Astrocyte of the spinal cord (primary cell): ENCODE measurements at regions not wholly inside any gene's neighbourhood (a gene's known extent, or its start where the extent isn't known, plus 50 kb on each side); places are given as distances from the start of the nearest gene placed in this dataset.
"Not testable (repeated sequence)": the region's sequence is repeated elsewhere in the genome, so short reads cannot be mapped to it uniquely, and the experiment has no call there.

ENCODE experiments used
- DNase-seq: peaks from one replicate; pipeline ENCODE4 v3.0.0; 2011; ENCODE audit warnings: low read depth, low spot score
- H3K4me3 ChIP-seq: 2 replicates; pipeline ENCODE4 v1.5.1; 2011; ENCODE audit warnings: low read depth, mild to moderate bottlenecking, low read length, moderate library complexity
- in situ Hi-C: cut with HindIII; loops from 2 replicates; pipeline ENCODE4 v1.10.0; 2017; ENCODE audit warnings: low sequenced_read_pairs
- TF ChIP-seq, protein P1 (sequence below): IDR thresholded peaks from 2 replicates; pipeline ENCODE4 v1.5.1; 2012; ENCODE audit warnings: low read depth, mild to moderate bottlenecking, low read length, inconsistent platforms

DNA sequence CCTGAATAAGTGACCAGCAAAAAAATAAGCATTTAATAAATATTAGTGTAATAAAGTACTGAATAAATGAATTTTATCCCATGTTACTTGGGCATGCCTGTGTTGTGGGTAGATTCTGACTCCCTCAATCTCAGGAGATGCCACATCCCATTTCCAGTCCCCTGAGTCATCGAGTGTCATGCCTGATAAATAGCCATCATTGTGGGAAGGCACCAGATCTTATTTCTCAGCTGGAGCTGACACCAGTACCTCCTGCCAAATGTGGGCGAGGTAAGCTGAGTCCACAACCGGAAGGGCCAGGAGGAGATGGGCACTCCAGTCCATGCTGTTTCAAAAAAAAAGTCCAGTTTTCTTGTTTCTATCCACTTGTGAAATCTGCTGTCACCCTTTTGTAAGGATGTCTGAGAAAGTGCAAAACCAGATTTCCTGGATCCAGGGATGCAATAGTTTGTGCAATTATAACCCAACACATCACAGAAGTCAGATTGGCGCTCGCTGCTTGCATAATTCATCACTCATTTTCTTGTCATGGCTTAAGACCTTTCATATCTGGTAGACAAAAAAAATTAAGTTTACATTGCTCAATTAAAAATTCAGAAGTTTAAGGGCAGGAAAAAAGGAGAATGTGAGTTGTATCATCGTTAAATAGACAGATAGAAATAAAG lies 311.6 kb downstream of the MIAT start:
- TF ChIP-seq, protein P1, sequence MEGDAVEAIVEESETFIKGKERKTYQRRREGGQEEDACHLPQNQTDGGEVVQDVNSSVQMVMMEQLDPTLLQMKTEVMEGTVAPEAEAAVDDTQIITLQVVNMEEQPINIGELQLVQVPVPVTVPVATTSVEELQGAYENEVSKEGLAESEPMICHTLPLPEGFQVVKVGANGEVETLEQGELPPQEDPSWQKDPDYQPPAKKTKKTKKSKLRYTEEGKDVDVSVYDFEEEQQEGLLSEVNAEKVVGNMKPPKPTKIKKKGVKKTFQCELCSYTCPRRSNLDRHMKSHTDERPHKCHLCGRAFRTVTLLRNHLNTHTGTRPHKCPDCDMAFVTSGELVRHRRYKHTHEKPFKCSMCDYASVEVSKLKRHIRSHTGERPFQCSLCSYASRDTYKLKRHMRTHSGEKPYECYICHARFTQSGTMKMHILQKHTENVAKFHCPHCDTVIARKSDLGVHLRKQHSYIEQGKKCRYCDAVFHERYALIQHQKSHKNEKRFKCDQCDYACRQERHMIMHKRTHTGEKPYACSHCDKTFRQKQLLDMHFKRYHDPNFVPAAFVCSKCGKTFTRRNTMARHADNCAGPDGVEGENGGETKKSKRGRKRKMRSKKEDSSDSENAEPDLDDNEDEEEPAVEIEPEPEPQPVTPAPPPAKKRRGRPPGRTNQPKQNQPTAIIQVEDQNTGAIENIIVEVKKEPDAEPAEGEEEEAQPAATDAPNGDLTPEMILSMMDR = no peak
- H3K4me3 ChIP-seq = no peak overlapping the region
- no peak for DNase-seq
- in situ Hi-C loops = no loop called here

DNA sequence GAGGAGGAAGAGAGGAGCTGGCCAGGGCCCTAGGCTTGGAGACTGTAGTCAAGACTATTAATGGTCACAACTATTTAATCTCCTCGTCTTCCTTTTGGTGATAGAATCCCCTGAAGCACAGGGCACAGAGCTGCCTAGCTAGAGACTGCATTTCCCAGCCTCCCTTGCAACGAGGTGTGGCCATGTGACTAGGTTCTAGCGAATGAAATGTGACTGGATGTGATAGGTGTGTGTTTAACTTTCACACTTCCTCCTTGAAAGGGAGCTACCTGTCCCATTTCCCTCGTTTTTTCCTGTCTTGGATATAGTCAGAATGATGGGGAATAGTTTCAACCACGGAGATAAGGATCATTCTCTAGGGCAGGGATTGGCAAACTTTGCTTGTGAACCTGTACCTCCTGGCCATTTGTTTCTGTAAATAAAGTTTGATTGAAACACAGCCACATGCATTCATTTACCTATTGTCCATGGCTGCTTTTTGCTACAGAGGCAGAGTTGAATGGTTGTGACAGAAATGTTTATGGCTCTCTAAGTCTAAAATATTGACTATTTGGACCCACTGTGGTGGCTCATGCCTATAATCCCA lies 313.5 kb downstream of the MIAT start:
- in situ Hi-C loops = no loop called here
- H3K4me3 ChIP-seq = no peak overlapping the region
- DNase-seq = no peak
- TF ChIP-seq, protein P1 = no peak

DNA sequence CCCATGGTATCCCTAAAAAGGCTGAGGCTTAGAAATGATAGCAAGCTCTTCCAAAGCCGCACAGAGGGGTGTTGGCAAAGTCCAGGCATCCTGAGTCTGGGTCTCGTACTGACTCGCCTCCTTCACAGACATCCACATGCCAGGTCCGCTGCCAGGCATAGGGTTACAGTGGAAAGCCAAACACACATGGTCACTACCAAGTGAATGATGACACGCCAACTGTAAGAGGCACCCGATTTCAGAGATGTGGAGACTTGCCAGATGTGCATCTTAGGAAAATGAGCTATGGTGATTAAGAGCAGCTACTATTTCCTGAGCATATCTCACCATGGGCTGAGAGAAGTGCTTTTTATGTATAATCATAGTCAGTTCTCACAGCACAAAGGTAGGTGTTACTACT lies 314.9 kb downstream of the MIAT start:
- in situ Hi-C loops = no loop called here
- TF ChIP-seq, protein P1 = no peak
- no peak for DNase-seq
- H3K4me3 ChIP-seq = no peak overlapping the region

DNA sequence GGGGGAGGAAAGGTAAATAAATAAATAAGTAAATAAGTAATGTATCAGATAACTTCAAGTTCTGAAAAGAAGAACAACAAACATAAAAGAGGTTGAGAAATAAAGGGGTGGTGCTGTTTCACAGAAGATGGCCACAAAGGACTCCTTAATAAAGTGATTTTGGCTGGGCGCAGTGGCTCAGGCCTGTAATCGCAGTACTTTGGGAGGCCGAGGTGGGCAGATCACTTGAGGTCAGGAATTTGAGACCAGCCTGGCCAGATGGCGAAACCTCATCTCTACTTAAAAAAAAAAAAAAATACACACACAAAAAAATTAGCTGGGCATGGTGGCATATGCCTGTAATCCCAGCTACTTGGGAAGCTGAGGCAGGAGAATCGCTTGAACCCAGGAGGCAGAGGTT lies 315.5 kb downstream of the MIAT start:
- in situ Hi-C loops, DNase-seq, H3K4me3 ChIP-seq: not testable (repeated sequence)

DNA sequence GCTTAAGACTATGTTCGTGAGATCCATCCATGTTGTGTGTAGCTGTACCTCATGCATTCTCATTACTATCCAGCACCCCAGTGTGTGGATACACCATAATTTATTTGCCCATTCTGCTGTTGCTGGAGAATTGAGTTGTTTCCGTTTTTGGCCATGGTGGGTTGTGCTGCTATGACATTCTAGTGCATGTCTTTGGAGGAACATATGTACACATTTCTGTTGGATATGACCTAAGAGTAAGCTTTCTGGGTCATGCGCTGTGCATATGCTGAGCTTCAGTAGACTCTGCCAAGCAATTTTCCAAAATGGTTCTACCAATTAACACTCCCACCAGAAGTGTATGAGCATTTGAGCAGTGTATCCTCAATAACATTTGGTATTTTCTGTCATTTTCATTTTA lies 316.6 kb downstream of the MIAT start:
- in situ Hi-C loops = no loop called here

DNA sequence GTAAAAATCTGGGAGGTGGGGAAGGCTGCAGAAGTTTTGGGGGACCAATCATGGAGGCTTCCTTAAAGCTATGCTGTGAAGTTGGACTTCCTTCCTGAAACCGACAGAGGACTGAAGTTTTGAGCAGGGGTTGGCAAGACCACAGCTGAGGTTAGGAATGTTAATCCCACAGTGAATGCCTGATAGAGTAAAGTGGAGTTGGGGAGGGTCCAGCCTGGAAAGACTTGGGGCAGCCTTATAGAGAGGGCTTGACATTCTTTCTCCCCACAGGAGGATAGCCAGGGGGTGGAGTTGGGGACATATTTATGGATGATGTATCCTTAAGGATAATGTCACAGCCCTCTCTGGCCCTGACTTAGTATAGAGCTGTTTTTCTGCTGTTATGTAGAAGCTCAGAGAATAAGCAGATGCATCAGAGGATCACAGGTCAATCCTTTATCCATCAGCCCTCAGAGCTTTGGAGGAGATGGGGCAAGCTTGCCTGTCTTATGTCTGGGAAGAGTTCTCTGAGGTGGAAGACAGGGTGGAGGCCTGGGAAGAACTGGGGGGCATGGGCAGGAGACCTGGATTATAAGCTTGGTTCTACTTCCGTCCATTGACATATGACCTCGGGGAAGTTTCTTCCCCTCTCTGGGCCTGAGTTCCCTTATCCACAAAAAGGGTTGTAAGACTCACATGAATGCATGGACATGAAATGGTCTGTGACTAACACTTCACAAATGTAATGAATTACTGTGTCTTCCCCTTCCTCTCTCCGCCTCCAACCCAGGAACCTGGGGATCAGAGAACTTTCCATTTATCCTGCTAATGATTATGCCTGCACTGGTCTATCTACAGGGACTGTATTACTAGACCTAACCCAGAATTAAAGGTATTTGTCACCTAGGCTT lies 317.8 kb downstream of the MIAT start:
- no peak for DNase-seq
- in situ Hi-C loops = no loop called here
- no peak overlapping the region for H3K4me3 ChIP-seq
- TF ChIP-seq, protein P1 = no peak

More for the DNA sequence above, 316.6 kb downstream of the MIAT start:
- TF ChIP-seq, protein P1 = no peak
- no peak overlapping the region for H3K4me3 ChIP-seq
- no peak for DNase-seq

DNA sequence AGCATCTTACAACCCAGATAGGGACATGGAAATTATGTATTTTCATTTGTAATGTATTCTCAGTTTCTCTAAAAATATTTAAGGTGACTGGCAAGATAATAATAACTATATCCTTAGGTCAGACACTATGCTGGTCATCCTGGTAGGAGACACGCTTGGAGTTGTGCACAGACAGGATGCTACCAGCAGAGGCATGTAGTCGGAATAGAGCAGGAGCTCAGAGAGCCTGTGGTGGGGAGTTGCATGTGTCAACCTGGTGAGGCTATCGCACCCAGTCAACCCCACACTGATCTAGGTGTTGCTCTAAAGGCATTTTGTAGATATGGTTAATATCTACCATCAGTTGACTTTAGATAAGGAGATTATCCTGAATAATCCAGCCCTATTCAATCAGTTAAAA lies 318.5 kb downstream of the MIAT start:
- H3K4me3 ChIP-seq = no peak overlapping the region
- TF ChIP-seq, protein P1 = no peak

More for the DNA sequence above, 318.5 kb downstream of the MIAT start:
- no peak for DNase-seq
- in situ Hi-C loops = no loop called here
